Astrocyte (in vitro differentiated cells and primary cell): ENCODE measurements at regions not wholly inside any gene's neighbourhood (a gene's known extent, or its start where the extent isn't known, plus 50 kb on each side); places are given as distances from the start of the nearest gene placed in this dataset.

Source experiments
- CTCF ChIP-seq: IDR thresholded peaks from 2 replicates; pipeline ENCODE4 v1.5.1; 2011; ENCODE audit warnings: low read depth, mild to moderate bottlenecking, inconsistent platforms, low read length, moderate library complexity; ENCODE audit not compliant: insufficient read depth
- EZH2 ChIP-seq: IDR thresholded peaks from 2 replicates; pipeline ENCODE4 v1.6.1; 2012; ENCODE audit warnings: mild to moderate bottlenecking, low read length, inconsistent platforms; ENCODE audit not compliant: insufficient read depth

GRCh38 chr14:21874167-21874566, 200.5 kb upstream of the OR4E1 start:
- no peak for TF ChIP-seq CTCF
- TF ChIP-seq EZH2: no peak
